ENCODE measurements at regions not wholly inside any gene's neighbourhood (a gene's known extent, or its start where the extent isn't known, plus 50 kb on each side); places are given as distances from the start of the nearest gene placed in this dataset.

GRCh38 chr5:39652036-39652435, 227.3 kb upstream of the DAB2 start:
- no peak for ATAC-seq
- WGBS, 4 donors = 81 to 92% (median 88%) methylated on average over 4 of the region's 4 CpGs
- Histone ChIP-seq H3K36me3 (no peaks in the 10 kb centered on the region), H3K9me3 (no peaks in the 10 kb centered on the region), H3K4me1 (no peaks in the 10 kb centered on the region), H3K4me3 (no peak overlapping the region), H3K27ac (no peak overlapping the region), H3K27me3 (peaks cover 0 to 3% (median 0%) of the 10 kb centered on the region in 9 donors)
- no peak for TF ChIP-seq POLR2A (IDR thresholded peaks at IDR 0.05)
- TF ChIP-seq CTCF (IDR thresholded peaks at IDR 0.05) = no peak
- no peak for DNase-seq
- intact Hi-C loops (cut with DNase I) = no loop called here

DNA sequence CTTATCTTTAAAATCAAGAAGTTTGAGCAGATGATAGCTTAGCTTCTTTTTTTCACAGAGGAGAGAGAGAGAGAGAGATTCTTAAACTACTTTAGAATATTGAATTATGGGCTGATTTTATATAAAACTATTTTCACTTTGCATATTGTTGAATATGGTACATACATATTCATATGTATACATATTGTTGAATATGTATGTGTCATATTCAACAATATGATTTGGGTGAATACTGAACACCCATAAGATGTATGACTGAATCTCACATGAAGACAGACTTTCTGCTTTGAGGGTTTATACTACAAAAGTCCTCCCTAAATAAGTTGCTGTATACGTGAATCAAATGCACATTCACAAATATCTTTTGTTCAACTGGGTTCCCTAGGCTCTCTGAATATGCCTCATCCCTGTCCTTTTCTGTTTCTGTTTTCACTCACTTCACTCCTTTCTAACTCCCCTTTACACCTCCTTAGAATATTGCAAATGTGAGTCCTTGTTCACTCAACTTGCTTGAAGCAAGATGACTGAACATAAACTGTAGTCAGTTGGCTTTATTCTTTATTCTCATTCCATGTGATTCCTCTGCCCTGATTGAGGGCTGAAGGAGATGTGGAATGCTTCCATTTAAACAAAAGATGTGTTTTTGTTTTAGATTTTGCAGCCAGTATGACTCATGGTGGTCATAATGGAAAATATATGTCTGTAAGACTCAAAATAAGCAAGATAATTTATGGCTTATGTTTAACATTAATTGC, 225.4 kb upstream of the DAB2 start:
- H3K4me3 ChIP-seq = no peak overlapping the region
- H3K27ac ChIP-seq = no peak overlapping the region
- no peak for ATAC-seq
- H3K9me3 ChIP-seq = no peaks in the 10 kb centered on the region
- H3K36me3 ChIP-seq = no peaks in the 10 kb centered on the region
- no peaks in the 10 kb centered on the region for H3K4me1 ChIP-seq
- WGBS, 4 donors = 85 to 94% (median 90%) methylated on average over 1 of the region's 1 CpG
- TF ChIP-seq CTCF (IDR thresholded peaks at IDR 0.05) (no peak), POLR2A (IDR thresholded peaks at IDR 0.05) (no peak)
- H3K27me3 ChIP-seq = peaks cover 0 to 3% (median 0%) of the 10 kb centered on the region in 9 donors
- no peak for DNase-seq
- intact Hi-C loops (cut with DNase I) = no loop called here

DNA sequence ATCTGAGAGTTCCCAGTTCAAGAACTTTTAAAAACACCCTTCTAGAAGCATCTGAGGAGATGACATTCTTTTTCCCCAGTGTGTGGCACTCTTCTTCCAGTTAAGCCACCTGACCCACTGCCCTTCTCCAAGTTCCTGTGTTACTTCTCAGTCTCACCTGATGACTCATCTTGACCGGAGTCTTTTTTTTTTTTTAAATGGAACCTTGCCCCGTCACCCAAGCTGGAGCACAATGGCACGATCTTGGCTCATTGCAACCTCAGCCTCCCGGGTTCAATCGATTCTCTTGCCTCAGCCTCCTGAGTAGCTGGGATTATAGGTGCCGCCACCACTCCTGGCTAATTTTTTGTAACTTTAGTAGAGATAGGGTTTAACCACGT, 224.1 kb upstream of the DAB2 start:
- intact Hi-C loops (cut with DNase I) = no loop called here
- no peak overlapping the region for H3K4me3 ChIP-seq
- H3K9me3 ChIP-seq = no peaks in the 10 kb centered on the region
- TF ChIP-seq POLR2A (IDR thresholded peaks at IDR 0.05) = no peak
- TF ChIP-seq CTCF (IDR thresholded peaks at IDR 0.05) = no peak
- H3K27ac ChIP-seq = no peak overlapping the region
- ATAC-seq (no peak), DNase-seq (no peak)
- no peaks in the 10 kb centered on the region for H3K36me3 ChIP-seq
- peaks cover 0 to 3% (median 0%) of the 10 kb centered on the region in 9 donors for H3K27me3 ChIP-seq
- WGBS, 4 donors = 80 to 87% (median 83%) methylated on average over 7 of the region's 7 CpGs
- H3K4me1 ChIP-seq = no peaks in the 10 kb centered on the region

DNA sequence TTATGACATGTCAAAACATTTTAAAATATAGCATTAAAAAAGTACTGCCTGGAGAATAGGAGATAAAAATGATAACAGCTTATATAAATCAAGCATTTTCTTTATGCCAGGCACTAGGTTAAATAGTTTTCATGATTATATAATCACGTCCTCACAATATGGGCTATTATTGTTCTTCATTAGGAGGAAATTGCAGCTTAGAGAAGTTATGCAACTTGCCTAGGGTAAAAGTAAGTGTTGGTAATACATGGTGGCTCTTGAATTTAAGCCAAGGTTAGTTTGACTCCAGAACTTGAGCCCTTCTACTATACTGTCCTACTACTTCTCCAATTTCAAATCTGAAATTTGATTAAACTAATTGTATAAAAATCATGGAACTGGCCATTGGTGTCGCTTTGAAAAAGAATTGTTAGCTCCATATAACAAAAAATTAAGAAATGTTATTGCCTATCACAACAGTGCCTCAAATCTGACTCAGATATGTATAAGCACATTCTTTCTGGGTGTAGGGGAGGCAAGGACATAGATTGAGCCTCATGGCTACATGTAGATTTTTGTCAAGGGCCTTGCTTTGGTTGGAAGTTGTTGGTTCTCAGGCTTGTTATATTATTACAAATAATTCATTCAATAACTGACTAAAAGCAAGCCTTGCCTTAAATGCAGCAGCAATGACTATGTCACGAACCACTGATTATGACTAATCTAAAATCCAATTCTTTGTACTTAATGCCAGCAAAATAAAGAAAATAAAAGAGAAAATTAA, 223.5 kb upstream of the DAB2 start:
- H3K4me1 ChIP-seq = no peaks in the 10 kb centered on the region
- no peak overlapping the region for H3K4me3 ChIP-seq
- H3K9me3 ChIP-seq = no peaks in the 10 kb centered on the region
- H3K36me3 ChIP-seq = no peaks in the 10 kb centered on the region
- WGBS, 4 donors = 69 to 81% (median 70%) methylated on average over 3 of the region's 3 CpGs
- DNase-seq = no peak
- no peak for ATAC-seq
- H3K27ac ChIP-seq = no peak overlapping the region
- peaks cover 0 to 3% (median 0%) of the 10 kb centered on the region in 9 donors for H3K27me3 ChIP-seq
- intact Hi-C loops (cut with DNase I) = no loop called here
- TF ChIP-seq POLR2A (IDR thresholded peaks at IDR 0.05) = no peak
- no peak for TF ChIP-seq CTCF (IDR thresholded peaks at IDR 0.05)

All from heart left ventricle (tissue), 16 donors.